A549 (cell line): ENCODE measurements at regions not wholly inside any gene's neighbourhood (a gene's known extent, or its start where the extent isn't known, plus 50 kb on each side); places are given as distances from the start of the nearest gene placed in this dataset.

Source experiments
- EP300 ChIP-seq, 2 experiments: fragments of >200 bp; sonication (Bioruptor Twin); formaldehyde crosslinking; IDR thresholded peaks; 2 replicates in 1 of 2; 3 replicates in 1 of 2; pipeline ENCODE4 v1.6.1; 2016 to 2017
- HDAC2 ChIP-seq: fragments of 200-600 bp; sonication (generic); IDR thresholded peaks from 2 replicates; pipeline ENCODE4 v1.6.1; 2016
- HOXA7 ChIP-seq: fragments of 250-450 bp; sonication (Bioruptor Pico); IDR thresholded peaks from 2 replicates; pipeline ENCODE4 v1.5.0; 2020; ENCODE audit warnings: mild to moderate bottlenecking, moderate library complexity
- JUN ChIP-seq, 2 experiments: fragments of >200 bp; sonication (Bioruptor Twin); formaldehyde crosslinking; IDR thresholded peaks; 2 replicates in 1 of 2; 3 replicates in 1 of 2; pipeline ENCODE4 v1.6.1; 2016 to 2017
- JUNB ChIP-seq: fragments of >200 bp; sonication (Bioruptor Twin); formaldehyde crosslinking; IDR thresholded peaks from 2 replicates; pipeline ENCODE4 v1.6.1; 2016
- POLR2A ChIP-seq: IDR thresholded peaks from 2 replicates; pipeline ENCODE4 v1.6.1; 2012; ENCODE audit warnings: mild to moderate bottlenecking, low read length
- RAD21 ChIP-seq, 2 experiments: fragments of >200 bp in 1 of 2; sonication (Bioruptor Twin) in 1 of 2; formaldehyde crosslinking in 1 of 2; IDR thresholded peaks in 1 of 2; conservative IDR thresholded peaks in 1 of 2; 2 replicates in 1 of 2; 3 replicates in 1 of 2; pipeline ENCODE4 v1.6.1; 2012 to 2018; ENCODE audit warnings: inconsistent platforms in 1 of 2
- RFX5 ChIP-seq: fragments of 450-650 bp; IDR thresholded peaks from 2 replicates; pipeline ENCODE4 v1.7.1; 2014; ENCODE audit warnings: antibody characterized with exemption, mild to moderate bottlenecking, moderate library complexity
- RNF2 ChIP-seq: fragments of 200-600 bp; sonication (generic); IDR thresholded peaks from 2 replicates; pipeline ENCODE4 v1.6.1; 2016; ENCODE audit warnings: low read depth, mild to moderate bottlenecking, antibody characterized with exemption, moderate library complexity, borderline replicate concordance
- SMC3 ChIP-seq: fragments of >200 bp; sonication (Bioruptor Twin); formaldehyde crosslinking; IDR thresholded peaks from 3 replicates; pipeline ENCODE4 v1.6.1; 2018; ENCODE audit warnings: inconsistent platforms
- SREBF2 ChIP-seq: fragments of 450-650 bp; IDR thresholded peaks from 2 replicates; pipeline ENCODE4 v1.6.1; 2014; ENCODE audit warnings: mild to moderate bottlenecking, moderate library complexity
- TP53 ChIP-seq: fragments of 250-450 bp; sonication (Bioruptor Pico); IDR thresholded peaks from 2 replicates; pipeline ENCODE4 v1.5.0; 2021; ENCODE audit warnings: mild to moderate bottlenecking, moderate library complexity
- TF ChIP-seq, protein P1 (sequence below): fragments of >200 bp; sonication (Bioruptor Twin); formaldehyde crosslinking; IDR thresholded peaks from 3 replicates; pipeline ENCODE4 v1.5.1; 2016

DNA sequence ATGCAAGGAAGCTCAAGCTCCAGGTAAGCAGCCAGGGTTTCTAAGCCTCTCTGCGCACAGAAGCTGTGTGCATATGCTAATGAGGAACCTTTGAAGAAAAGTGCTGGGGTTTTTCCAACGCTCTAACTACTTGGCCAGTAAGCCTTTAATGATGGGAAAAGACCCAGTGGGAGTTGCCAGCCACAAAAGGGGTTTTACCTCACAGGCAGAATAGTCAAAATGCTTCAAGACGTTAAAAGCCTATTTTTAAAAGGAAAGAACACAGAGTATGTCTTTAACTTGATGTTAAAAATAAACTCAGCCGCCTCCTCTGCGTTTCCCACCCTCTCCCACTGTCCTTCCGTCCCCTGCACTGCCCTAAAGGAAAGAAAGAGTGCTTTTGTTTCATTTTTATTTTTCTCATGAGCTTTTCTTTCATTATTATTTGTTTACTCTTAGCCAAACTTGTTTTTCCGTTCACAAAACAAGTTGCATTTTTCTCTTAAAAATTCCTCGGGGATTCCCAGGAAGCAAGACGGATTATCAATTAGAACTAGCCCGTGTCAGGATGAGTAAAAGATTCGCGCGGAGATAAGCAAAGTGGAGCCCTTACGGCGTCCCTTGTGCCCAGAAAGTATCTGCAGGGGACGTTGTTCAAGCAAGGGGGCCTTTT is 209.8 kb upstream of the NUDT4 start:
- no peak for TF ChIP-seq RAD21 (conservative IDR thresholded peaks at IDR 0.05 in 1 of 2, IDR thresholded peaks at IDR 0.05 in 1 of 2)
- no peak for TF ChIP-seq POLR2A
- TF ChIP-seq JUNB = no peak
- TF ChIP-seq SREBF2 = no peak
- TF ChIP-seq, protein P1, sequence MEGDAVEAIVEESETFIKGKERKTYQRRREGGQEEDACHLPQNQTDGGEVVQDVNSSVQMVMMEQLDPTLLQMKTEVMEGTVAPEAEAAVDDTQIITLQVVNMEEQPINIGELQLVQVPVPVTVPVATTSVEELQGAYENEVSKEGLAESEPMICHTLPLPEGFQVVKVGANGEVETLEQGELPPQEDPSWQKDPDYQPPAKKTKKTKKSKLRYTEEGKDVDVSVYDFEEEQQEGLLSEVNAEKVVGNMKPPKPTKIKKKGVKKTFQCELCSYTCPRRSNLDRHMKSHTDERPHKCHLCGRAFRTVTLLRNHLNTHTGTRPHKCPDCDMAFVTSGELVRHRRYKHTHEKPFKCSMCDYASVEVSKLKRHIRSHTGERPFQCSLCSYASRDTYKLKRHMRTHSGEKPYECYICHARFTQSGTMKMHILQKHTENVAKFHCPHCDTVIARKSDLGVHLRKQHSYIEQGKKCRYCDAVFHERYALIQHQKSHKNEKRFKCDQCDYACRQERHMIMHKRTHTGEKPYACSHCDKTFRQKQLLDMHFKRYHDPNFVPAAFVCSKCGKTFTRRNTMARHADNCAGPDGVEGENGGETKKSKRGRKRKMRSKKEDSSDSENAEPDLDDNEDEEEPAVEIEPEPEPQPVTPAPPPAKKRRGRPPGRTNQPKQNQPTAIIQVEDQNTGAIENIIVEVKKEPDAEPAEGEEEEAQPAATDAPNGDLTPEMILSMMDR = no peak
- no peak for TF ChIP-seq RNF2
- TF ChIP-seq HOXA7 = no peak
- TF ChIP-seq EP300 (IDR thresholded peaks at IDR 0.05) = no peak
- no peak for TF ChIP-seq TP53
- no peak for TF ChIP-seq SMC3
- TF ChIP-seq JUN (IDR thresholded peaks at IDR 0.05) = no peak
- TF ChIP-seq HDAC2 = no peak
- TF ChIP-seq RFX5 = no peak
